ENCODE measurements at regions not wholly inside any gene's neighbourhood (a gene's known extent, or its start where the extent isn't known, plus 50 kb on each side); places are given as distances from the start of the nearest gene placed in this dataset.
"Not testable (repeated sequence)": the region's sequence is repeated elsewhere in the genome, so short reads cannot be mapped to it uniquely, and the experiment has no call there.

DNA sequence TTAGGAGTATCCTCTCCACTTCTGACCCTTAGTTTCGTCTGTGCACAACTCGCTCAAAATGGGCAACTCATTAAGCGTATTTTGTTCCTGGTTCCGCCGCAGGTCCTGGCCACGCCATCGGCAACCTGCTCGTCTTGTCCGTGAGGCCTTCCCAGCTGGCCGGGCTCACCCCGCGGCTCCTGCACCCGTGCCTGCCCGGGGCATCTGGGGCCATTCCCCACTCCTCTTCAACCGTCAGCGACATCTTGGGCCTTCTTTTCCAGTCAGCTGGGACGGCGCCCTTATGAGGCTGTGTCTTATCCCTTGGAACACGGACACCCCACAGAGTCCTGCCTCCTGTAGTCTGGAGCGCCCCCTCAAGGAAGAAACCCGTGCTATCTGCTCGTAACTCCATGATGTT, 271.9 kb upstream of the NRSN1 start:
- POLR2A ChIA-PET; H3K4me3 ChIP-seq; FAIRE-seq; H3K4me2 ChIP-seq; CTCF ChIA-PET; H3K27ac ChIP-seq; H3K9me3 ChIP-seq; H3K4me1 ChIP-seq; ATAC-seq; DNase-seq (ENCODE audit: low read depth in 1 of 2, low spot score in 1 of 2): not testable (repeated sequence)
- 74% methylated on average over 15 of the region's 22 CpGs for WGBS (ENCODE audit: missing lambda C conversion rate)

DNA sequence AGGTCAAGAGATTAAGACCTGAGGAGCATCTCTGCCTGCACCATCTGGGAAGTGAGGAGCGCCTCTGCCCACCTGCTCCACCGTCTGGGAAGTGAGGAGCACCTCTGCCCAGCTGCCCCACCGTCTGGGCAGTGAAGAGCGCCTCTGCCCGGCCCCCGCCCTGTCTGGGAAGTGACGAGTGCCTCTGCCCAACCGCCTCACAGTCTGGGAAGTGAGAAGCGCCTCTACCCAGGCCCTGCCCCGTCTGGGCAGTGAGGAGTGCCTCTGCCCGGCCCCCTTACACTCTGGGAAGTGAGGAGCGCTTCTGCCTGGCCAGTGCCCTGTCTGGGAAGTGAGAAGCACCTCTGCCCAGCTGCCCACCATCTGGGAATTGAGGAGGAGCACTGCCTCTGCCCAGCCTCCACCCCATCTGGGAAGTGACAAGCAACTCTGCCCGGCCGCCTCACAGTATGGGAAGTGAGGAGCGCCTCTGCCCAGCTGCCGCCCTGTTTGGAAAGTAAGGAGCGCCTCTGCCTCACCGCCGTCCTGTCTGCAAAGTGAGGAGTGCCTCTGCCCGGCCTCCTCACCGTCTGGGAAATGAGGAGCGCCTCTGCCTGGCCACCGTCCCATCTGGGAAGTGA, 270.4 kb upstream of the NRSN1 start:
- POLR2A ChIA-PET, result no interaction called here
- no peak for FAIRE-seq
- ATAC-seq, result no peak
- Histone ChIP-seq H3K4me1 (no peaks in the 10 kb centered on the region), H3K9me3 (no peaks in the 10 kb centered on the region), H3K27ac (no peak overlapping the region), H3K4me3 (no peak overlapping the region), H3K4me2 (no peak overlapping the region)
- TF ChIP-seq, protein P1, sequence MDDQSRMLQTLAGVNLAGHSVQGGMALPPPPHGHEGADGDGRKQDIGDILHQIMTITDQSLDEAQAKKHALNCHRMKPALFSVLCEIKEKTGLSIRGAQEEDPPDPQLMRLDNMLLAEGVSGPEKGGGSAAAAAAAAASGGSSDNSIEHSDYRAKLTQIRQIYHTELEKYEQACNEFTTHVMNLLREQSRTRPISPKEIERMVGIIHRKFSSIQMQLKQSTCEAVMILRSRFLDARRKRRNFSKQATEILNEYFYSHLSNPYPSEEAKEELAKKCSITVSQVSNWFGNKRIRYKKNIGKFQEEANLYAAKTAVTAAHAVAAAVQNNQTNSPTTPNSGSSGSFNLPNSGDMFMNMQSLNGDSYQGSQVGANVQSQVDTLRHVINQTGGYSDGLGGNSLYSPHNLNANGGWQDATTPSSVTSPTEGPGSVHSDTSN (IDR thresholded peaks at IDR 0.05), result no peak
- TF ChIP-seq, protein P2, sequence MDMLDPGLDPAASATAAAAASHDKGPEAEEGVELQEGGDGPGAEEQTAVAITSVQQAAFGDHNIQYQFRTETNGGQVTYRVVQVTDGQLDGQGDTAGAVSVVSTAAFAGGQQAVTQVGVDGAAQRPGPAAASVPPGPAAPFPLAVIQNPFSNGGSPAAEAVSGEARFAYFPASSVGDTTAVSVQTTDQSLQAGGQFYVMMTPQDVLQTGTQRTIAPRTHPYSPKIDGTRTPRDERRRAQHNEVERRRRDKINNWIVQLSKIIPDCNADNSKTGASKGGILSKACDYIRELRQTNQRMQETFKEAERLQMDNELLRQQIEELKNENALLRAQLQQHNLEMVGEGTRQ (IDR thresholded peaks at IDR 0.05), result no peak
- TF ChIP-seq, protein P3, sequence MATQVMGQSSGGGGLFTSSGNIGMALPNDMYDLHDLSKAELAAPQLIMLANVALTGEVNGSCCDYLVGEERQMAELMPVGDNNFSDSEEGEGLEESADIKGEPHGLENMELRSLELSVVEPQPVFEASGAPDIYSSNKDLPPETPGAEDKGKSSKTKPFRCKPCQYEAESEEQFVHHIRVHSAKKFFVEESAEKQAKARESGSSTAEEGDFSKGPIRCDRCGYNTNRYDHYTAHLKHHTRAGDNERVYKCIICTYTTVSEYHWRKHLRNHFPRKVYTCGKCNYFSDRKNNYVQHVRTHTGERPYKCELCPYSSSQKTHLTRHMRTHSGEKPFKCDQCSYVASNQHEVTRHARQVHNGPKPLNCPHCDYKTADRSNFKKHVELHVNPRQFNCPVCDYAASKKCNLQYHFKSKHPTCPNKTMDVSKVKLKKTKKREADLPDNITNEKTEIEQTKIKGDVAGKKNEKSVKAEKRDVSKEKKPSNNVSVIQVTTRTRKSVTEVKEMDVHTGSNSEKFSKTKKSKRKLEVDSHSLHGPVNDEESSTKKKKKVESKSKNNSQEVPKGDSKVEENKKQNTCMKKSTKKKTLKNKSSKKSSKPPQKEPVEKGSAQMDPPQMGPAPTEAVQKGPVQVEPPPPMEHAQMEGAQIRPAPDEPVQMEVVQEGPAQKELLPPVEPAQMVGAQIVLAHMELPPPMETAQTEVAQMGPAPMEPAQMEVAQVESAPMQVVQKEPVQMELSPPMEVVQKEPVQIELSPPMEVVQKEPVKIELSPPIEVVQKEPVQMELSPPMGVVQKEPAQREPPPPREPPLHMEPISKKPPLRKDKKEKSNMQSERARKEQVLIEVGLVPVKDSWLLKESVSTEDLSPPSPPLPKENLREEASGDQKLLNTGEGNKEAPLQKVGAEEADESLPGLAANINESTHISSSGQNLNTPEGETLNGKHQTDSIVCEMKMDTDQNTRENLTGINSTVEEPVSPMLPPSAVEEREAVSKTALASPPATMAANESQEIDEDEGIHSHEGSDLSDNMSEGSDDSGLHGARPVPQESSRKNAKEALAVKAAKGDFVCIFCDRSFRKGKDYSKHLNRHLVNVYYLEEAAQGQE (IDR thresholded peaks at IDR 0.05), result no peak
- TF ChIP-seq PHF8 (IDR thresholded peaks at IDR 0.05; ENCODE audit: borderline replicate concordance, low read depth) (no peak), ZC3H11A (IDR thresholded peaks at IDR 0.05) (no peak), KDM5A (IDR thresholded peaks at IDR 0.05) (no peak)
- no peak for DNase-seq (ENCODE audit: low read depth in 1 of 2, low spot score in 1 of 2)
- WGBS (ENCODE audit: missing lambda C conversion rate), result 20% methylated on average over 1 of the region's 23 CpGs
- CTCF ChIA-PET, result no interaction called here

DNA sequence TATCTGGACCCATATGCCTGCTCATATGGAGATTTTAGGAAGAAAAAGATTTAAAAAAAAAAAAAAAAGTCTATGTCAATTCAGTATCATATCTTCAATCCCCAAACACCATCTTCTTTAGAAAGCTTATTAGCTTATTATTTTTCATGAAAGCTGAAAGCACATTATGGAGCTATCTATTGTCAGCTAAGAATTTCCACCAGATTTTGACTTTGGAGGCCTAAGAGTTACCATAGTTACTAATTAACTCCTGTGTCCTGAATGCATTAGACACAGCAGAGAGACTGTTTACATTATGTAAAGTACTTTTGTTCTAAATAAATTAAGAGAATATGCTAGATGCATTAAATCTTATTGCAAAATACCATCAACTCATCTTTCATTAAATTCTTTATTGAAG, 255.5 kb upstream of the NRSN1 start:
- CTCF ChIA-PET, result no interaction called here
- Histone ChIP-seq H3K4me3 (no peak overlapping the region), H3K27ac (no peak overlapping the region), H3K4me2 (no peak overlapping the region), H3K9me3 (no peaks in the 10 kb centered on the region), H3K4me1 (no peaks in the 10 kb centered on the region)
- FAIRE-seq, result no peak
- POLR2A ChIA-PET, result no interaction called here
- no peak for DNase-seq (ENCODE audit: low read depth in 1 of 2, low spot score in 1 of 2)
- TF ChIP-seq, protein P2 (IDR thresholded peaks at IDR 0.05), result no peak
- TF ChIP-seq ZC3H11A (IDR thresholded peaks at IDR 0.05) (no peak), TP53 (CRISPR knock-in tag; IDR thresholded peaks at IDR 0.05) (no peak), HOXA7 (CRISPR knock-in tag; IDR thresholded peaks at IDR 0.05) (no peak), FOSB (CRISPR knock-in tag; IDR thresholded peaks at IDR 0.05) (no peak), HEYL (CRISPR knock-in tag; IDR thresholded peaks at IDR 0.05) (no peak), BHLHE40 (IDR thresholded peaks at IDR 0.05; ENCODE audit: low read depth, low read length) (no peak), RNF2 (IDR thresholded peaks at IDR 0.05; ENCODE audit: borderline replicate concordance, low read depth) (no peak)
- no peak for ATAC-seq

DNA sequence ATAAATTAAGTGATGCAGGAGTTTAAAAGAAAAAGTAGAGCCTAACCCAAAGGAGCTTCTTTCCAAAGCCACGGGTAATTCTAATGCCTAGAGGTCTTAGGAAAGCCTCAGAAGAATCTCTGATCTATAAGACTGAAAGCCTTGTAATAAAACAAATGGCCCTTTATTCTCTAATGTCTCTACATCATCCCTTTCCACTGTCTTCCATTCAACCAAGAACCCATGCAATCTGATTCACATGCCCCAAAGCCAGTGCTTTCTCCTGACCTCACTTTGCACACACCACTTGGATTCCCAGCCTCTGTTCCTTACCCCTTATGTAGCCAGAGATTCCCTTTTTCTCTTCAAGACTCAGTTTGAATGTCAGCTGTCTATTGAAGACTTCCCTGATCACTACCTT, 252.9 kb upstream of the NRSN1 start:
- Histone ChIP-seq H3K4me2 (no peak overlapping the region), H3K4me1 (no peaks in the 10 kb centered on the region), H3K9me3 (no peaks in the 10 kb centered on the region), H3K27ac (no peak overlapping the region), H3K4me3 (no peak overlapping the region)
- FAIRE-seq, result no peak
- POLR2A ChIA-PET, result no interaction called here
- WGBS (ENCODE audit: missing lambda C conversion rate), result 0% methylated on average over 1 of the region's 1 CpG
- no peak for DNase-seq (ENCODE audit: low read depth in 1 of 2, low spot score in 1 of 2)
- no peak for ATAC-seq
- CTCF ChIA-PET, result no interaction called here
- TF ChIP-seq, protein P4, sequence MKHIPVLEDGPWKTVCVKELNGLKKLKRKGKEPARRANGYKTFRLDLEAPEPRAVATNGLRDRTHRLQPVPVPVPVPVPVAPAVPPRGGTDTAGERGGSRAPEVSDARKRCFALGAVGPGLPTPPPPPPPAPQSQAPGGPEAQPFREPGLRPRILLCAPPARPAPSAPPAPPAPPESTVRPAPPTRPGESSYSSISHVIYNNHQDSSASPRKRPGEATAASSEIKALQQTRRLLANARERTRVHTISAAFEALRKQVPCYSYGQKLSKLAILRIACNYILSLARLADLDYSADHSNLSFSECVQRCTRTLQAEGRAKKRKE (CRISPR knock-in tag; IDR thresholded peaks at IDR 0.05; ENCODE audit: low read depth), result no peak
- TF ChIP-seq FOXS1 (CRISPR knock-in tag; IDR thresholded peaks at IDR 0.05) (no peak), ZSCAN20 (CRISPR knock-in tag; IDR thresholded peaks at IDR 0.05) (no peak), MYC (IDR thresholded peaks at IDR 0.05; ENCODE audit: borderline replicate concordance, low read length) (no peak), ZC3H11A (IDR thresholded peaks at IDR 0.05) (no peak), HOXB13 (CRISPR knock-in tag; IDR thresholded peaks at IDR 0.05; ENCODE audit: low read depth) (no peak), KDM5A (IDR thresholded peaks at IDR 0.05) (no peak), JUN (IDR thresholded peaks at IDR 0.05) (no peak), POLR2A (IDR thresholded peaks at IDR 0.05; ENCODE audit: low read length) (no peak), HDAC2 (IDR thresholded peaks at IDR 0.05) (no peak)
- TF ChIP-seq, protein P5, sequence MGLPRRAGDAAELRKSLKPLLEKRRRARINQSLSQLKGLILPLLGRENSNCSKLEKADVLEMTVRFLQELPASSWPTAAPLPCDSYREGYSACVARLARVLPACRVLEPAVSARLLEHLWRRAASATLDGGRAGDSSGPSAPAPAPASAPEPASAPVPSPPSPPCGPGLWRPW (IDR thresholded peaks at IDR 0.05), result no peak
- TF ChIP-seq, protein P6, sequence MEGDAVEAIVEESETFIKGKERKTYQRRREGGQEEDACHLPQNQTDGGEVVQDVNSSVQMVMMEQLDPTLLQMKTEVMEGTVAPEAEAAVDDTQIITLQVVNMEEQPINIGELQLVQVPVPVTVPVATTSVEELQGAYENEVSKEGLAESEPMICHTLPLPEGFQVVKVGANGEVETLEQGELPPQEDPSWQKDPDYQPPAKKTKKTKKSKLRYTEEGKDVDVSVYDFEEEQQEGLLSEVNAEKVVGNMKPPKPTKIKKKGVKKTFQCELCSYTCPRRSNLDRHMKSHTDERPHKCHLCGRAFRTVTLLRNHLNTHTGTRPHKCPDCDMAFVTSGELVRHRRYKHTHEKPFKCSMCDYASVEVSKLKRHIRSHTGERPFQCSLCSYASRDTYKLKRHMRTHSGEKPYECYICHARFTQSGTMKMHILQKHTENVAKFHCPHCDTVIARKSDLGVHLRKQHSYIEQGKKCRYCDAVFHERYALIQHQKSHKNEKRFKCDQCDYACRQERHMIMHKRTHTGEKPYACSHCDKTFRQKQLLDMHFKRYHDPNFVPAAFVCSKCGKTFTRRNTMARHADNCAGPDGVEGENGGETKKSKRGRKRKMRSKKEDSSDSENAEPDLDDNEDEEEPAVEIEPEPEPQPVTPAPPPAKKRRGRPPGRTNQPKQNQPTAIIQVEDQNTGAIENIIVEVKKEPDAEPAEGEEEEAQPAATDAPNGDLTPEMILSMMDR (IDR thresholded peaks at IDR 0.05), result no peak

Data from A549 (cell line).